ENCODE measurements at regions not wholly inside any gene's neighbourhood (a gene's known extent, or its start where the extent isn't known, plus 50 kb on each side); places are given as distances from the start of the nearest gene placed in this dataset.

DNA sequence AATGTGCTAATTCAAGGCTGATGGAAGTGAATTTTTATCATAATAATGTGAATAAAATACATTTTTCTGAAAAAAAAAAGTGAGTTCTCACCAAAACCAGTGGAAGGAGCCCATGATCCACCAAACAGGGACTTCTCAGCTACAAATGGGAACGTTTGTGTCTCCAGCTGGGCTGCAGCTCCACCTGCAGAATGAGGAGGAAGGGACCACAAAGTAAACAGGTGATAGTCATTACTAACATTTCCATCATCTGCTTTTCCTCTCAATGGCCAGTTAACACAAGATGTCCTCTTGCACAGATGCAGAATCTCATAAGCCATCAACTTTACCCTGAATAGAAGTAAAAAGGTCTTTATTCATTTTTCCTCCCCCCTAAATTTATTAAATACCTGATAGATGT is 246.2 kb downstream of the MRPL39 start:
- ATAC-seq (no peak), DNase-seq (no peak)
- Histone ChIP-seq H3K27me3 (no peaks in the 10 kb centered on the region), H3K36me3 (no peaks in the 10 kb centered on the region), H3K9me3 (no peaks in the 10 kb centered on the region), H3K4me1 (no peaks in the 10 kb centered on the region), H3K27ac (no peak overlapping the region), H3K4me3 (no peak overlapping the region)
- TF ChIP-seq, protein P1, sequence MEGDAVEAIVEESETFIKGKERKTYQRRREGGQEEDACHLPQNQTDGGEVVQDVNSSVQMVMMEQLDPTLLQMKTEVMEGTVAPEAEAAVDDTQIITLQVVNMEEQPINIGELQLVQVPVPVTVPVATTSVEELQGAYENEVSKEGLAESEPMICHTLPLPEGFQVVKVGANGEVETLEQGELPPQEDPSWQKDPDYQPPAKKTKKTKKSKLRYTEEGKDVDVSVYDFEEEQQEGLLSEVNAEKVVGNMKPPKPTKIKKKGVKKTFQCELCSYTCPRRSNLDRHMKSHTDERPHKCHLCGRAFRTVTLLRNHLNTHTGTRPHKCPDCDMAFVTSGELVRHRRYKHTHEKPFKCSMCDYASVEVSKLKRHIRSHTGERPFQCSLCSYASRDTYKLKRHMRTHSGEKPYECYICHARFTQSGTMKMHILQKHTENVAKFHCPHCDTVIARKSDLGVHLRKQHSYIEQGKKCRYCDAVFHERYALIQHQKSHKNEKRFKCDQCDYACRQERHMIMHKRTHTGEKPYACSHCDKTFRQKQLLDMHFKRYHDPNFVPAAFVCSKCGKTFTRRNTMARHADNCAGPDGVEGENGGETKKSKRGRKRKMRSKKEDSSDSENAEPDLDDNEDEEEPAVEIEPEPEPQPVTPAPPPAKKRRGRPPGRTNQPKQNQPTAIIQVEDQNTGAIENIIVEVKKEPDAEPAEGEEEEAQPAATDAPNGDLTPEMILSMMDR (IDR thresholded peaks at IDR 0.05): no peak
- intact Hi-C loops (cut with DNase I): no loop called here

DNA sequence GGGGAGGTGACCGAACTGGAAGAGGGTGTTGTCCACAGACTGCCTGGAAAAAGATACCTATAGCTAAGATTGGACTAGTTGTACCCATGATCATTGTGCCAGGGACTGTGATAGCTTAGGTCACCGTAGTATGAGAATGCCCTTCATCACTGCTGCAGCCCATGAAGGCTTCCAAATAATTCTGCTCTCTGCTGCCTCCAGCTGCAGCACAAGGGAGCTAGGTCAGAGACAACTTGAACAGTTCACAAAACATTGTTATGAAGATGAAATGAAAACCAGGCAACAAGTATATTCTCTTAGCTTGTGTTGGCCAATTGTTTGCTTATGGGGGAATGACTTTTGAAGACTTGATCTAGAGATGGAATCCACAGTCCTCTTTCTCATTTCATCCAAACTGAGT is 246.7 kb downstream of the MRPL39 start:
- Histone ChIP-seq H3K27me3 (no peaks in the 10 kb centered on the region), H3K36me3 (no peaks in the 10 kb centered on the region), H3K4me1 (no peaks in the 10 kb centered on the region), H3K9me3 (no peaks in the 10 kb centered on the region), H3K27ac (no peak overlapping the region), H3K4me3 (no peak overlapping the region)
- TF ChIP-seq, protein P1 (IDR thresholded peaks at IDR 0.05): peak; percentile 11
- DNase-seq (no peak), ATAC-seq (no peak)
- intact Hi-C loops (cut with DNase I): no loop called here

DNA sequence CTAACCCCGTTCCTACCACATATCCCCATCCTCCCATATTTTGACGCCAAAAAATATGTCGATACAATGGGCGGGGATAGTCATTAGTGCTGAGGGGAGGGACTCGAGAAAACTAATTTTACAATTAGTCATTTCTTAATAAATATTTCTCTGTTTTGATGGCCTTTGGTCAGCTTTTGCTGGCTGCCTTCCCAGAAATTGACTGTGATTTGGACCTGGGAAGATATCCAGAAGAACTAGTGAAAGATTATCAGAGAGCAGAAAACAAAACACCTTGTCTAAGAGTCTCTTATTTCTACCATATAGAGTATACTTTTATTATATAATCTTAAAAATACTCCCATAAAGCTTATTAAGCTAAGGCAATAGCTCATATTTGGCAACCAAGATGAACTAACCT is 247.6 kb downstream of the MRPL39 start:
- no peak for DNase-seq
- H3K9me3 ChIP-seq: no peaks in the 10 kb centered on the region
- TF ChIP-seq, protein P1 (IDR thresholded peaks at IDR 0.05): no peak
- H3K4me1 ChIP-seq: no peaks in the 10 kb centered on the region
- no peaks in the 10 kb centered on the region for H3K27me3 ChIP-seq
- no peaks in the 10 kb centered on the region for H3K36me3 ChIP-seq
- H3K4me3 ChIP-seq: no peak overlapping the region
- no peak overlapping the region for H3K27ac ChIP-seq
- intact Hi-C loops (cut with DNase I): no loop called here
- no peak for ATAC-seq

DNA sequence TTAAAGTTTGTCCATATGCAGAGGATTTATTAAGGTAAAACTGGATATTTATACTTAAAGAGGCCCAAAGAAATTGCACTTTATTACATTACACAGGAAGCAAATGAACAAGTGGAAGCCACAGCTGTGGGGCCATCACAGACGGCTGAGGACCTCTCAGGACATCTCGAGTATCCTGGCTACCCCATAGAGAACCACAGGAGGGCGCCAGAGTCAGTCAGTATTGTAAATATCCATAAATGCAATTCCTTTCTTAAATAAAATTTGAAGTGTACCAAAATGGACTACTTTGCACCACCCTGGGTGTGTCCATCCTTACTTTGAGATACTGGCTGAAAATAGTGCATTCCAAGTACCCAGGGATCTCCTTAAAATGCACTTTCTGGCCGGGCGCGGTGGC is 257.2 kb downstream of the MRPL39 start:
- ATAC-seq (peak; percentile 36), DNase-seq (no peak)
- H3K9me3 ChIP-seq: no peaks in the 10 kb centered on the region
- TF ChIP-seq, protein P1 (IDR thresholded peaks at IDR 0.05): peak; percentile 28
- no peak overlapping the region for H3K4me3 ChIP-seq
- intact Hi-C loops (cut with DNase I): no loop called here
- no peaks in the 10 kb centered on the region for H3K4me1 ChIP-seq
- no peak overlapping the region for H3K27ac ChIP-seq
- no peaks in the 10 kb centered on the region for H3K36me3 ChIP-seq
- no peaks in the 10 kb centered on the region for H3K27me3 ChIP-seq

DNA sequence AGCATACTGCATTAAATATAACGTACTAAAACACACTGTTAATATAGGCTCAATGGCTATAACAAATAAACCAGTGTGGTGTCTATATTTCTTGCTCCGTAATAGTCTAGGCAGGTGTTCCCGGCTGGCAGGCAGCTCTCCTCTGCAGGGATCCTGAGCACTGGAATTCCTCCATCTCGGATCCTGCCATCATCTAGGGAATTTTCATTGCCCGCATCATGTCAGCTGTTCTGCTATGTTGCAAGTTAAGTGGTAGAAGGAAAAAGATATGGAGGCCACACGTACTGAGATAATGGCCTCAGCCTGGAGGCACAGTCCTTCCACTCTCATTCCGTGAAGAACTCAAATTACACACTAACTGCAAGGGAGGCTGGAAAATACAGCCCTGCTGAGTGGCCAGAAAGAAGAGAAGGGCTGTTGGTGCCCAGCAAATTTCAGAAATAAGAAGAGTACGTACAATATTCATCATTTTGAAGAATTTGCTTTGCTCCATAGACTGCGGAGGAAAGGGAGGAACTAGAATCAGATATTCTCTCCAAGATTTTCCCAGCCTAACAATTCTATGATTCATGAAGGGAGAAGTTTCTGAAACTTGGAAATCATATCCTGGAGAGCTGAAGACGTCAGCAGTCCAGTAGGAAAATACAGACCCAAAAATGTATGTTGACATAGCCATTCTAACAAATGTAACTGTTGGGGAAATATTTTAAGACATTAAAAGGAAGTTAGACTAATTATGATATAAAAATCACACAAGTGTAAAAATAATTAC is 263.3 kb downstream of the MRPL39 start:
- TF ChIP-seq, protein P1 (IDR thresholded peaks at IDR 0.05): no peak
- ATAC-seq: no peak
- Histone ChIP-seq H3K4me3 (no peak overlapping the region), H3K36me3 (no peaks in the 10 kb centered on the region), H3K27ac (no peak overlapping the region), H3K9me3 (no peaks in the 10 kb centered on the region), H3K27me3 (no peaks in the 10 kb centered on the region), H3K4me1 (no peaks in the 10 kb centered on the region)
- intact Hi-C loops (cut with DNase I): no loop called here
- DNase-seq: no peak

DNA sequence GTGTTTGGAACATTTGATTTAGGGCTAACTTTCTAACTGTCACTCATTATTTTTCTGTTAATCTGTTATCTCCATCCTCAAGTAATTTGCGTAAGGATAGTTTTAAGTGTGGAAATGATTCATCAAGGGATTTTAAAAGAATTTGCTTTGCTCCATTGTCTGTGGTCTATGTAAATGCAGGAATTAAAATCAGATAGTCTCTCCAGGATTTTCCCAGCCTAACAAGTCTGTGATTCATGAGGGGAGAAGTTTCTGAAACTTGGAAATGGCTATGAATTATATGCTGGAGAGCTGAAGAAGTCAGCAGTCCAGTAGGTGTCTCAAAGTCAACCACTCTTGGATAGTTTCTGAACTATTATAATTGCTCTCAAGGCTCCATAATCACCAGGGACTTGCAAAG is 264.5 kb downstream of the MRPL39 start:
- no peak overlapping the region for H3K27ac ChIP-seq
- DNase-seq (no peak), ATAC-seq (no peak)
- intact Hi-C loops (cut with DNase I): no loop called here
- TF ChIP-seq, protein P1 (IDR thresholded peaks at IDR 0.05): no peak
- H3K27me3 ChIP-seq: no peaks in the 10 kb centered on the region
- H3K36me3 ChIP-seq: no peaks in the 10 kb centered on the region
- no peaks in the 10 kb centered on the region for H3K4me1 ChIP-seq
- H3K9me3 ChIP-seq: no peaks in the 10 kb centered on the region
- H3K4me3 ChIP-seq: no peak overlapping the region
